ENCODE measurements at regions not wholly inside any gene's neighbourhood (a gene's known extent, or its start where the extent isn't known, plus 50 kb on each side); places are given as distances from the start of the nearest gene placed in this dataset.
"Not testable (repeated sequence)": the region's sequence is repeated elsewhere in the genome, so short reads cannot be mapped to it uniquely, and the experiment has no call there.

DNA sequence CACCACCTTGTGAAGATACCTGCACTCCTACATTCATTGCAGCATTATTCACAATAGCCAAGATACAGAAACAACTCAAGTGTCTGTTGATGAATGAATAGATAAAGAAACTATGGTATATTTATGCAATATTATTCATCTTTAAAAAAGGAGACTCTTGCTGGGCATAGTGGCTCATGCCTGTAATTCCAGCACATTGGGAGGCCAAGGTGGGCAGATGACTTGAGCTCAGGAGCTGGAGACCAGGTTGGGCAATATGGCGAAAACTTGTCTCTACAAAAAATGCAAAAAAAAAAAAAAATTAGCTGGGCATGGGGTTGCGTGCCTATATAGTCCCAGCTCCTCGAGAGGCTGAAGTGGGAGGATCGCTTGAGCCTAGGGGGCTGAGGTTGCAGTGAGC, 119.8 kb downstream of the GJA1 start:
- Histone ChIP-seq H3K4me3 (IDR thresholded peaks at IDR 0.05; ENCODE audit: insufficient read depth, low read depth, low read length) (no peak overlapping the region), H3K27me3 (ENCODE audit: insufficient read depth, low read depth) (no peaks in the 10 kb centered on the region), H3K4me2 (no peak overlapping the region), H4K20me1 (ENCODE audit: insufficient read depth) (no peaks in the 10 kb centered on the region), H3K36me3 (ENCODE audit: insufficient read depth) (no peaks in the 10 kb centered on the region), H3K9ac (no peak overlapping the region), H3K79me2 (ENCODE audit: insufficient read depth, low read depth) (no peaks in the 10 kb centered on the region), H3K4me1 (ENCODE audit: low read depth, poor library complexity, severe bottlenecking) (no peaks in the 10 kb centered on the region), H3K27ac (no peak overlapping the region), H2AFZ (ENCODE audit: low read depth) (no peak overlapping the region)
- TF ChIP-seq, protein P1, sequence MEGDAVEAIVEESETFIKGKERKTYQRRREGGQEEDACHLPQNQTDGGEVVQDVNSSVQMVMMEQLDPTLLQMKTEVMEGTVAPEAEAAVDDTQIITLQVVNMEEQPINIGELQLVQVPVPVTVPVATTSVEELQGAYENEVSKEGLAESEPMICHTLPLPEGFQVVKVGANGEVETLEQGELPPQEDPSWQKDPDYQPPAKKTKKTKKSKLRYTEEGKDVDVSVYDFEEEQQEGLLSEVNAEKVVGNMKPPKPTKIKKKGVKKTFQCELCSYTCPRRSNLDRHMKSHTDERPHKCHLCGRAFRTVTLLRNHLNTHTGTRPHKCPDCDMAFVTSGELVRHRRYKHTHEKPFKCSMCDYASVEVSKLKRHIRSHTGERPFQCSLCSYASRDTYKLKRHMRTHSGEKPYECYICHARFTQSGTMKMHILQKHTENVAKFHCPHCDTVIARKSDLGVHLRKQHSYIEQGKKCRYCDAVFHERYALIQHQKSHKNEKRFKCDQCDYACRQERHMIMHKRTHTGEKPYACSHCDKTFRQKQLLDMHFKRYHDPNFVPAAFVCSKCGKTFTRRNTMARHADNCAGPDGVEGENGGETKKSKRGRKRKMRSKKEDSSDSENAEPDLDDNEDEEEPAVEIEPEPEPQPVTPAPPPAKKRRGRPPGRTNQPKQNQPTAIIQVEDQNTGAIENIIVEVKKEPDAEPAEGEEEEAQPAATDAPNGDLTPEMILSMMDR (conservative IDR thresholded peaks at IDR 0.05; ENCODE audit: low read depth, low read length) = no peak

DNA sequence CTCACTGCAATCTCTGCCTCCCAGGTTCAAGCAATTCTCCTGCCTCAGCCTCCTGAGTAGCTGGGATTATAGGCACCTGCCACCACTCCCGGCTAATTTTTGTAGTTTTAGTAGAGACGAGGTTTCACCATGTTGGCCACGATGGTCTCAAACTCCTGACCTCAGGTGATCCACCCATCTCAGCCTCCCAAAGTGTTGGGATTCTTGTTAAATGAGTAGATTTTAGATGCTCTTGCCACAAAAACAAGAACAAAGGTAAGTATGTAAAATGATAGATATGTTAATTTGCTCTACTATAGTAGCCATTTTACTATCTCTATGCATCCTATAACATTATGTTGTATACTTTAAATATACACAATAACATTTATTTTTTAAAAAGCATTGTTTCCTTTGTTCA, 120.7 kb downstream of the GJA1 start:
- H3K79me2 ChIP-seq (ENCODE audit: insufficient read depth, low read depth); H2AFZ ChIP-seq (ENCODE audit: low read depth); H3K9ac ChIP-seq; H3K36me3 ChIP-seq (ENCODE audit: insufficient read depth); H4K20me1 ChIP-seq (ENCODE audit: insufficient read depth); H3K4me2 ChIP-seq; H3K27ac ChIP-seq; H3K4me3 ChIP-seq (IDR thresholded peaks at IDR 0.05; ENCODE audit: insufficient read depth, low read depth, low read length); H3K4me1 ChIP-seq (ENCODE audit: low read depth, poor library complexity, severe bottlenecking); H3K27me3 ChIP-seq (ENCODE audit: insufficient read depth, low read depth): not testable (repeated sequence)

DNA sequence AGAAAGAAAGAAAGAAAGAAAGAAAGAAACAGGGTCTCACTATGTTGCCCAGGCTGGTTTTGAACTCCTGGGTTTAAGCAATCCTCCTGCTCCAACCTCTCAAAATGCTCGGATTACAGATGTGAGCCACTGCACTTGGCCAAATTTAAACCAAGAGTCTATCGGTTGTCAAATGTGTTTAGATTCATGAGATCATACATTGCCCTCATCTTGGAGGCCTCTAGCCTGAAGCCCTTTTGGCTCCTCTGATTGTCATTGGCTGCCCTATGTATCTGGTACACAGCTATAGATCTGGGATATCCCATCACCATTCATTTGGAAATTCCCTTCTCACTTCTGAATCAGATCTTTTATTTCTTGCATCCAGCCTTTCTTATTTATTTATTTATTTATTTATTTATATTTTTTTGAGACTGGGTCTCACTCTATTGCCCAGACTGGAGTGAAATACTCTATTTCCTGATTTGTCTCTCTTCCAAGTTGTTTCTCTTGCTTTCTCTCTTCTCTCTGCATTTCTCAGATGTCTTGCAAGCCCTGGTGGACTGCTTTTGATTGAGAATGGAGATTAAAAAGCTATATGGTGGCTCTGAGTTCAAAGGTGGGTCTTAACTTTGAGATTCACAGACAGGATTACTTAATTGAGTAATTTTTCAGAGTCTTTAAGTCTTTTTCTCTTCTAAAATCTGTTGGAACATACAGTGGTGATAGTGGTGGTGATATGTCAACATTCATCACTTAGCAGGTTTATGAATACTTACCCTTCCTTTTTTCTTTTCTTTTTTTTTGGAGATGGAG, 121.9 kb downstream of the GJA1 start:
- Histone ChIP-seq H3K9ac (no peak overlapping the region), H4K20me1 (ENCODE audit: insufficient read depth) (no peaks in the 10 kb centered on the region), H3K4me3 (IDR thresholded peaks at IDR 0.05; ENCODE audit: insufficient read depth, low read depth, low read length) (no peak overlapping the region), H3K27me3 (ENCODE audit: insufficient read depth, low read depth) (no peaks in the 10 kb centered on the region), H3K4me2 (no peak overlapping the region), H3K79me2 (ENCODE audit: insufficient read depth, low read depth) (no peaks in the 10 kb centered on the region), H3K36me3 (ENCODE audit: insufficient read depth) (no peaks in the 10 kb centered on the region), H2AFZ (ENCODE audit: low read depth) (no peak overlapping the region), H3K27ac (no peak overlapping the region), H3K4me1 (ENCODE audit: low read depth, poor library complexity, severe bottlenecking) (no peaks in the 10 kb centered on the region)
- TF ChIP-seq, protein P1 (conservative IDR thresholded peaks at IDR 0.05; ENCODE audit: low read depth, low read length) = no peak

DNA sequence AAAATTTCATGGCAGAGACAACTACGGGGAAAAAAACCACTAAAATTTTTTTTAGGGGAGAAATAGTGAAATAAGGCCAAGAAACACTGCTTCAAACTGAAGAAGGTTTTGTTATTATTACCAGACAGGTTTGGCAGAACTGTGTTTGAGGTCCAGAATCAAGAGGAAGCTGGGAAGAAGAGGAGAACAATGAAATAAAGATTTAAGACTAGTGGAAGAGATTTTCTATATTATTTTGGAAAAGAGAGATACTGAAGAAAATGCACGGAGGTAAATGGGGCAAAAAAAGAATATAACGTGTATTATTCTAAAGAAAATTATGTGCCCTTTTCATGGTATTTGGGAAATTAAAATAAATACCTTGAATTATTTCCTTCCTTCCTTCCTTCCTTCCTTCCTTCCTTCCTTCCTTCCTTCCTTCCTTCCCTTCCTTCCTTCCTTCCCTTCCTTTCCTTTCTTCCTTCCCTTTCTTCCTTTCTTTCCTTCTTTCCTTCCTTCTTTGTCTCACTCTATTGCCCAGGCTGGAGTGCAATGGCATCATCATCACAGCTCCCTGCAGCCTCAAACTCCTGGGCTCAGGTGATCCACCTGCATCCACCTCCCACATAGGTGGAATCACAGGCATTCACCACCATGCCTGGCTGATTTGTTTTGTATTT, 124.3 kb downstream of the GJA1 start:
- TF ChIP-seq, protein P1 (conservative IDR thresholded peaks at IDR 0.05; ENCODE audit: low read depth, low read length) = no peak
- H3K36me3 ChIP-seq (ENCODE audit: insufficient read depth) = no peaks in the 10 kb centered on the region
- no peaks in the 10 kb centered on the region for H4K20me1 ChIP-seq (ENCODE audit: insufficient read depth)
- no peak overlapping the region for H3K4me3 ChIP-seq (IDR thresholded peaks at IDR 0.05; ENCODE audit: insufficient read depth, low read depth, low read length)
- no peaks in the 10 kb centered on the region for H3K27me3 ChIP-seq (ENCODE audit: insufficient read depth, low read depth)
- no peak overlapping the region for H3K9ac ChIP-seq
- no peak overlapping the region for H2AFZ ChIP-seq (ENCODE audit: low read depth)
- no peak overlapping the region for H3K27ac ChIP-seq
- no peaks in the 10 kb centered on the region for H3K79me2 ChIP-seq (ENCODE audit: insufficient read depth, low read depth)
- no peak overlapping the region for H3K4me2 ChIP-seq
- no peaks in the 10 kb centered on the region for H3K4me1 ChIP-seq (ENCODE audit: low read depth, poor library complexity, severe bottlenecking)

DNA sequence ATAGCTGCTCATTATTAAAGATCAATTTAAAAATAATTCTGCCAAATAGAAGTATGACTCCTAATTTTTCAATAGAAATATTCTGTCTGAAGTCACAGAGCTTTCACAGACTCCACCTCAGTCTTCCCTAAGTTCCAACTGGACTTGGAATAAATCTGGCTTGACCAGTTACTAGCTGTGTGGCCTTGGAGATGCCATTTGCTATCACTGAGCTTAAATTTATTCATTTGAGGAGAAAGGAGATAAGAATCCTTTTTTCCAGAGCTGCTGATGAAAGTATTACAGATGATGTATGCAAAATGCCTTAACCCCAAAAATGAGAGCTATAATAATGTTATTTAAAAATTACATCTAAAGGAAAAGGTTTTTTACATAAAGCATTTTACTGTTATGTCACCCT, 125.0 kb downstream of the GJA1 start:
- Histone ChIP-seq H4K20me1 (ENCODE audit: insufficient read depth) (no peaks in the 10 kb centered on the region), H3K79me2 (ENCODE audit: insufficient read depth, low read depth) (no peaks in the 10 kb centered on the region), H2AFZ (ENCODE audit: low read depth) (no peak overlapping the region), H3K36me3 (ENCODE audit: insufficient read depth) (no peaks in the 10 kb centered on the region), H3K4me2 (no peak overlapping the region), H3K27ac (no peak overlapping the region), H3K4me3 (IDR thresholded peaks at IDR 0.05; ENCODE audit: insufficient read depth, low read depth, low read length) (no peak overlapping the region), H3K9ac (no peak overlapping the region), H3K27me3 (ENCODE audit: insufficient read depth, low read depth) (no peaks in the 10 kb centered on the region), H3K4me1 (ENCODE audit: low read depth, poor library complexity, severe bottlenecking) (no peaks in the 10 kb centered on the region)
- TF ChIP-seq, protein P1 (conservative IDR thresholded peaks at IDR 0.05; ENCODE audit: low read depth, low read length) = no peak
